ENCODE measurements at regions not wholly inside any gene's neighbourhood (a gene's known extent, or its start where the extent isn't known, plus 50 kb on each side); places are given as distances from the start of the nearest gene placed in this dataset.

DNA sequence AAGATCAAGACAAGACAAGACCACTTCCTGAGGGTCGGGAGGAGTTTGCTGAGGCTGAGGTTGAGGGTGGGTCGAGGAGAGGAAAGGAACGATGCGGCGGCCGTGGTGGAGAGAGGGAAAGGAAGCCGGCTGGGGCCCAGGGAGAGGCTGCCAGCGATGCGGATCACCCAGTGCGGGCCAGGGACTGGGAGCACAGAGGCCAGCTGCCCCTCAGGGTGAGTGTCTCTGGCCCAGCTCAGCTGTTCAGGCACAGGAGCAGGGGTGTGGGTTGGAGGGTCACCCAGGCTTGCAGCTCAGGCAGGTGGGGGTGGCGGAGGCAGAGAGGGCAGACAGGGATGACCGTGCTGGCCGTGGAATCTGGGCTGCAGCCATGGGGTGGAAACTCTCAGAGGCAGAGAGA lies 99.5 kb downstream of the FGF18 start:
- ChIA-PET POLR2A (no interaction called here), CTCF (no interaction called here)
- Histone ChIP-seq H3K4me3 (ENCODE audit: low read depth in 2 of 2, low read length in 2 of 2) (no peak overlapping the region), H3K27ac (ENCODE audit: low read length) (no peak overlapping the region), H3K9me3 (ENCODE audit: control insufficient read depth, insufficient read depth, low read depth, low read length) (no peaks in the 10 kb centered on the region), H3K4me1 (ENCODE audit: control insufficient read depth, insufficient read depth, low read length) (no peaks in the 10 kb centered on the region; the same call in 1 of the 2 replicates), H3K27me3 (ENCODE audit: control insufficient read depth, insufficient read depth, low read length) (no peaks in the 10 kb centered on the region), H3K36me3 (ENCODE audit: control insufficient read depth, insufficient read depth, low read length) (no peaks in the 10 kb centered on the region)
- no TSS peak for BruUV-seq (replicated peaks)
- intact Hi-C loops (cut with micrococcal nuclease; ENCODE audit: unreplicated experiment): no loop called here
- DNase-seq (ENCODE audit: low read depth, low spot score) (no peak), ATAC-seq (no peak)
- in situ Hi-C loops (cut with HindIII; ENCODE audit: low pct_unique_long_range_greater_than_20kb, low sequenced_read_pairs): no loop called here
- TF ChIP-seq TCF7L2 (IDR thresholded peaks at IDR 0.05; ENCODE audit: low read depth, low read length) (no peak), SIN3A (IDR thresholded peaks at IDR 0.05; ENCODE audit: borderline replicate concordance, insufficient read depth, low read depth, low read length) (no peak), REST (IDR thresholded peaks at IDR 0.05; ENCODE audit: insufficient read depth in 1 of 2, low read depth in 2 of 2, low read length in 1 of 2) (no peak), CTCF (IDR thresholded peaks at IDR 0.05) (no peak), POLR2AphosphoS5 (IDR thresholded peaks at IDR 0.05; ENCODE audit: low read depth, low read length) (no peak)

DNA sequence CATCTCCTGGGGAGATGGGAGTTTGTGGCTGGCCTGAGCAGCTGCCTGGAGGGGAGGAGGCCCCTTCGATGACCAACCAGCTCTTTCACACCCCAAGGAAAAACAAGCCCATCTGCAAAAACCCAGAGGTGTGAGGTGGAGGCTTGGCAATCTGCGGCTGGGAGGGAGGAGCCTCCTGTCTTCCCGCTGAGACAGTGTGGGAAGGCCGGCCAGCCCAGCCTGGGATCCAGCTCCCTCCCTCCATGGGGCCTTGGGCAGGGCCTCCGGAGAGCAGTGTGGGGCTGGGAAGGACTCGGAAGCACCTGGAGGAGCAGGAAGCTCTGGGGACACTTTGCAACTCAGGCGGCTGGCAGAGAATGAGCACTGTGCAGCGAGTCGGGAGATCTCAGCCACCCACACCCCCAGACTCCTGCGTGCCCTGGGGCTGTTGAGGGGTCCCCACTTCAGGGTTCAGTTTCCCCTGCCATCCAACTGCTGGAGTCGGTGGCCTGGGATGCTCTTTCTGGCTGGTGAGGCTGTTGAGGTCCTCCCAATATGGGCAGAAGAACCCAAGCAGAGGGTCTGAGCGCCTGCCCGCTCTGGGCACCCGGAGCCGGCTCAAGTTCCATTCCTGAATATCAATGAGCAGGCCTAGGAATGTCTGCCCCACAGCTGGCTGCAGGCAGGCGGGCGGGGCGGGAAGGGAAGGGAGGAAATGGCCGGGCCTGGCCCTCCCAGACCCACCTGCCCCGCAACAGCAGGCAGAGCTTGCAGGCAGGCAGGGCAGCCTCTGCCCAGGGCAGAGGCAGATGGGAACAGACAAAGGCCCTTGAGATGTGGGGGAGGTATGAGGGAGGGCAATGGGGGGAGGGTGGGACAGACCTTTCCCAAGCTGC lies 101.1 kb downstream of the FGF18 start:
- BruUV-seq (replicated peaks): no TSS peak
- Histone ChIP-seq H3K36me3 (ENCODE audit: control insufficient read depth, insufficient read depth, low read length) (no peaks in the 10 kb centered on the region), H3K4me3 (ENCODE audit: low read depth in 2 of 2, low read length in 2 of 2) (no peak overlapping the region), H3K4me1 (ENCODE audit: control insufficient read depth, insufficient read depth, low read length) (no peaks in the 10 kb centered on the region; the same call in 1 of the 2 replicates), H3K27me3 (ENCODE audit: control insufficient read depth, insufficient read depth, low read length) (no peaks in the 10 kb centered on the region), H3K27ac (ENCODE audit: low read length) (no peak overlapping the region), H3K9me3 (ENCODE audit: control insufficient read depth, insufficient read depth, low read depth, low read length) (no peaks in the 10 kb centered on the region)
- 0 out of 2 replicates have a peak, but pooled peaks have one; percentile 6 for ATAC-seq
- TF ChIP-seq POLR2AphosphoS5 (IDR thresholded peaks at IDR 0.05; ENCODE audit: low read depth, low read length): no peak
- no peak for TF ChIP-seq REST (IDR thresholded peaks at IDR 0.05; ENCODE audit: insufficient read depth in 1 of 2, low read depth in 2 of 2, low read length in 1 of 2)
- no peak for TF ChIP-seq TCF7L2 (IDR thresholded peaks at IDR 0.05; ENCODE audit: low read depth, low read length)
- no peak for TF ChIP-seq CTCF (IDR thresholded peaks at IDR 0.05)
- TF ChIP-seq SIN3A (IDR thresholded peaks at IDR 0.05; ENCODE audit: borderline replicate concordance, insufficient read depth, low read depth, low read length): no peak
- in situ Hi-C loops (cut with HindIII; ENCODE audit: low pct_unique_long_range_greater_than_20kb, low sequenced_read_pairs): no loop called here
- DNase-seq (ENCODE audit: low read depth, low spot score): no peak
- ChIA-PET POLR2A (no interaction called here), CTCF (interaction anchor here (0.6 to 0.9 kb wide), 3 partner anchors 62 to 1312 kb away, joined by 3 read pairs; no protein-coding TSS in a partner anchor)
- intact Hi-C loops (cut with micrococcal nuclease; ENCODE audit: unreplicated experiment): no loop called here

All from Panc1 (cell line).